ENCODE measurements at regions not wholly inside any gene's neighbourhood (a gene's known extent, or its start where the extent isn't known, plus 50 kb on each side); places are given as distances from the start of the nearest gene placed in this dataset.

GRCh38 chr11:121777056-121777455 is 324.3 kb upstream of the SORL1-AS1 start:
- ATAC-seq (no peak), DNase-seq (no peak)
- intact Hi-C loops (cut with DNase I) = no loop called here

DNA sequence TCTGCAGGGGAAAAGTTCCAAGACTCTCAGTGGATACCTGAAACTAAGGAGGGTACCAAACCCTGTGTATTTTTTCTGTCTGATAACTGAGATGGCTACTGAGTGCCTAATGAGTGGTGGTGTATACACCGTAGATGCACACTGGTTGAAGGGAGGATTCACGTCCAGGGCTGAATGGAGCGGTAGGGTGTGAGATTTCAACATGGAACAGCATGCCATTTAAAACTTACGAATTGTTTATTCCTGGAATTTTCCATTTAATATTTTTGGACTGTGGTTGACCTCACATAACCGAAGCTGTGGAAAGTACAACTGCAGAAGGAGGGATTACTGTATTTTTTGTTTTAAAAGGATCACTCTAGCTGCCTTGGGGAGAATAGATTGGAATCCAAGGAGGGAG is 322.5 kb upstream of the SORL1-AS1 start:
- ATAC-seq = no peak
- DNase-seq = no peak
- intact Hi-C loops (cut with DNase I) = no loop called here

GRCh38 chr11:121773076-121773475 is 320.3 kb upstream of the SORL1-AS1 start:
- ATAC-seq (no peak), DNase-seq (no peak)
- intact Hi-C loops (cut with DNase I) = no loop called here

DNA sequence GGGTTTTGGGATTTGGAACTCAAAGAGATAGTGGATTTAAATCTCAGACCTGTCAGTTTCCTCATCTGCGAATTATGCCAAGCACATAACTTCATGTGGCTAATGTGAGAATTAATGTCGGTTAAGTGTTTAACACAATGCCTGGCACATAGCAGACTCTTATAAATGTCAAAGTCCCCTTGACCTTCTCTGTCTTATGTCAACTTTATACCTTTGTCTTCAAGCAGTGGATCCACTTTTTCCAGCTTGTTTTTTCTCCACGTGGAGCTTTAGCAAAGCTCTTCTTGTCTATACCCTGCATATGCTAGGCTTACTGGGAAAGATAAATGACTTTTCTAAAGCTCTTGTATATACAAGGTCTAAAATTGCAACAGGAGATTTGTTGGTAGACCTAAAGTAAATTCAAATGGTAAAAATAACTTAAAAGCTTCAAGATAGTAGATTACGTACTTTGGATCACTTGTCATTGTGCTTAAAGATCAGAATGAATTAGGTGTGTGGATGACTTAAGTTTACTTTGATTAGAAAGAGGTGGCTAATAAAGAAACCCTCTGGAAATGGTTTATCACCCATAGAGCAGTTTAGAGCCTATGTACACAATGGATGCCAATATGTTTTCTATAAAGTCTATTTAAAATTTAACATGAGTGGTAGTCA is 318.3 kb upstream of the SORL1-AS1 start:
- ATAC-seq (no peak), DNase-seq (no peak)
- intact Hi-C loops (cut with DNase I) = no loop called here

DNA sequence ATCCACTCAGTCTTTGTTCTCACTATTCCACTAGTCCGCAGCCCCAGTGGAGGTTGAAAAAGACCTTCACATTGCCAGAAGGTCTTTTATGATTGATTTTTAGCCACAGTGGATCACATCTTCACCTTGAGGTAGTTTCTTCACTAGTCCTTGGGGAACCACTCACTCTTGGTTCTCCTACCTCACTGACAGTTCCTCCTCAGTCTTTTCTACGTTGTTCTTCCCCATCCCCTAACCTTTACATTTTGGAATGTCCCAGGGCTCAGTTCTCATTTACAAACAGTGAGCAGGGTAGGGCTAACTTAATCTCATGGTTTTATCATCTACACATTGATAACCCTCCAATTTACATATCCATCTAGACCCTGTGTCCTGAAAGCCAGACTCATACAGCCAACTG is 316.4 kb upstream of the SORL1-AS1 start:
- intact Hi-C loops (cut with DNase I) = no loop called here
- DNase-seq (no peak), ATAC-seq (no peak)

GRCh38 chr11:121767433-121767832 is 314.7 kb upstream of the SORL1-AS1 start:
- DNase-seq (no peak), ATAC-seq (no peak)
- intact Hi-C loops (cut with DNase I) = no loop called here

DNA sequence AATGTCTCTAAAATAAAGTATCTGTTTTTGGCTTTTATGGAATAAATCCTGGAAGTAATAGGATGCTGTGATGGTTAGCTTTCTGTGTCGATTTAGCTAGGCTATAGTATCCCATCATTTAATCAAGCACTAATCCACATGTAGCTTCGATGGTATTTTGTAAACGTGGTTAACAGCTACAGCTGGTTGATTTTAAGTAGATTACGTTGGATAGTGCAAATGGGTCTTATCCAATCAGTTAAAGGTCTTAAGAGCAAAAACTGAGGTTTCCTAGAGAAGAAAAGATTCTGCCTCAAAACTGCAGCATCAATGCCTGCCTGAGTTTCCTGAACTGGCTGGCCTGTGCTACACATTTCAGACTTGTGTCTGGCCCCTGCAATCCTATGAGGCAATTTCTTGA is 314.2 kb upstream of the SORL1-AS1 start:
- intact Hi-C loops (cut with DNase I) = no loop called here
- ATAC-seq = no peak
- DNase-seq = no peak

DNA sequence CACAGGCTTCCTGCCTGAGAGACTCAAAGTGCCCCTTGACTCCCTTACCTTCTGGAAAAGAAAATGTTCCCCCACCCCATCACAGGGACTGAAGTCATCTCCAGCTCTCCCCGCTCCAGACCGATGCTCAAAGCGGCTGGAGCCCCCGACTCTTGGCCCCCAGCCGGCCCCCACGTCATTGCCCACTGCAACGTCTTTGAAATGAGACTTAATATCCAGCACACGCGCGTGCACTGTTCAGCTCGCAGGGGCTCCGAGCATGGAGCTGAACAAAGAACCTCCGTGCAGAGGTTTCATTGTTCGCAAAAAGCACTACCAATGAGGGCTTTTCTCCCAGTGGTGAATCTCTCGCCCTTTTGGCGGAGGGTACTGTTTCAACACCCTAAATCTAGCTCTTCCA is 313.4 kb upstream of the SORL1-AS1 start:
- intact Hi-C loops (cut with DNase I) = no loop called here
- DNase-seq (no peak), ATAC-seq (no peak)

- ATAC-seq (no peak), DNase-seq (no peak)
- intact Hi-C loops (cut with DNase I) = no loop called here
These were observed 310.8 kb upstream of the SORL1-AS1 start for GRCh38 chr11:121763526-121763925.

GRCh38 chr11:121762820-121763219 is 310.1 kb upstream of the SORL1-AS1 start:
- DNase-seq = peak; percentile 36
- intact Hi-C loops (cut with DNase I) = no loop called here
- ATAC-seq = peak; percentile 12 to 27

GRCh38 chr11:121761186-121761585 is 308.4 kb upstream of the SORL1-AS1 start:
- intact Hi-C loops (cut with DNase I) = no loop called here
- ATAC-seq (no peak), DNase-seq (no peak)

DNA sequence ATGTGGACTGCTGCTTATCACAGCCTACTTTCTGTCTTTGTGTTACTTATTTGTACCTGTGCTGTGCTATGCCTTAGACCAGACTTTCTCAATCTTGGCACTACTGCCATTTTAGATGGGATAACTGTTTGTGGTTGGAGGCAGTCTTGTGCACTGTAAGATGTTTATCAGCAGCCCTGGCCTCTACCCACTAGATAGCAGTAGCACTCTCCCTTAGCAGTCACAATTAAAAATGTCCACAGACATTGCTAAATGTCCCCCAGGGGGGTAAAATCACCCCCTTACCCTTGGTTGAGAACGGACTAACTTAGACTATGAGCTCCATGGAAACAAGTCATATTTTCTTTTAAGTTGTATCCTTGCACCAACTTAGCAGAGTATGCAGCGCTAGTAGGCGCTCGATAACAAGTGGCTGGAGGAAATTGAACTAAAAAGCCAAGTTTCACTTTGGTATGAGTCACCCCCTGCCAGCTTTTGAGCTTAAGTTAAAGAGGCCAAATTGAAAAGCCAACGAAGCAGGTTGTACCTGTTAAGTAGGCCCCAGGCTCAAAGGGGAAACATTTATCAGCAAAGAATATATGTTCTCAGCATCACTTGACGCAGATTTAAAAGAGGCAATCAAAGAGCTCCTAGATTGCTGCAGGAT is 304.8 kb upstream of the SORL1-AS1 start:
- no peak for DNase-seq
- no peak for ATAC-seq
- intact Hi-C loops (cut with DNase I) = no loop called here

GRCh38 chr11:121755906-121756305 is 303.1 kb upstream of the SORL1-AS1 start:
- intact Hi-C loops (cut with DNase I) = no loop called here
- no peak for DNase-seq
- ATAC-seq = no peak

DNA sequence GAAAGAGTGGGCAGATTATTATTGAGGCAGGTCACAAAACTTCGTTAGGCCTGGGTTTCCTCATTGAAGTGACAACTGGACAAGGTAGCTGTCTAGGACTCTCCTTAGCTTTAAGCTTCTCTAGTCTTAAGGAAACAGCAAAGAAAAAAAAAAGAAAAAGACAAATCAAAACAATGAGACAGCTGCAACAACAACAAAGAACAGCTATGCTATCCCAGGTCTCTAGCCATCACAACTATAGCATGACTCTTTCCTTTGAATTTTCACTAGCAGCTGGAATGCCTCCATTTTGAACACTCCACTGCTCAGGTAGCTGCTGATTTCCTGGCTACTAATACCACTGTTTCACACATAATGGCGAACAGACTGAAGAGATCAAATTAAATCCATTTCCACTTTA is 302.4 kb upstream of the SORL1-AS1 start:
- ATAC-seq (no peak), DNase-seq (no peak)
- intact Hi-C loops (cut with DNase I) = no loop called here

DNA sequence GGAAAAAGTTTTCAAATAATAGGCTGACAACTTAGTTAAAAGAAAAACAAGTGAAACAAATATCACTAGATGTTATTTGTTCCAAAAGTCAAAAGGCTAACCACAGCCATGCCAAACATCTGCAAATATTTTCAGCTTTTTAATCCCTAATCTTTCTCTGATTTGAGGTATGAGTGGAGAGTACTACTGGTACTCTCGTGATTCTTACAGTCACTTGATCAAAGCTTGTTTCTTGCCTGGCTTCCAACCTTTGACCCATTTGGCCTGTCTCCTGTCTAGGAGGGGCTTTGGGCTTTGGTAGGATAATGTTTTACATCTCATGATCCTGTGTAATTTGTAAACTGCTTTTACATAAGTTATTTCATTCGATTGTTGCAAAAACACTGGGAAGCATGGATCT is 301.8 kb upstream of the SORL1-AS1 start:
- DNase-seq (no peak), ATAC-seq (no peak)
- intact Hi-C loops (cut with DNase I) = no loop called here

- intact Hi-C loops (cut with DNase I) = no loop called here
- ATAC-seq (no peak), DNase-seq (no peak)
These were observed 296.9 kb upstream of the SORL1-AS1 start for GRCh38 chr11:121749691-121750090.

DNA sequence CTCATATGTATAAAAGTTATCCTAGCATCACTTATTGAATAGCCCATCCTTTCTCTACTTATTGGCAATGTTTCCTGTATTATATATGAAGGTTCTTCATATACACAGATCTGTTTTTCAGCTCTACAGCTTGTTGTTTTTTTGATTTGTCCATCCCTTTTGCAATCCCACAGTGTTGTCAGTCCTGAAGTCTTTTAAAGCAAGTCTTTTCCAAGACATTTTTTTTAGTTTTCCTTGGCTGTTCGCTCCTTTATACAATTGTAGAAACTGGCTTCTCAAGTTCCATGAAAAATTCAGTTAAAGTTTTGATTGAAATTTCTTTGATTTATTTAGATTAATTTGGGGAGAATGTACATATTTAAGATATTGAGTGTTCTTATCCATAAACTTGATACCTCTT is 295.3 kb upstream of the SORL1-AS1 start:
- DNase-seq (no peak), ATAC-seq (no peak)
- intact Hi-C loops (cut with DNase I) = no loop called here

GRCh38 chr11:121743285-121743684 is 290.5 kb upstream of the SORL1-AS1 start:
- intact Hi-C loops (cut with DNase I) = loop anchor here in 1 of 2 donors (5.0 kb wide), 1 partner anchor 359 kb away; no protein-coding TSS in a partner anchor
- DNase-seq (no peak), ATAC-seq (no peak)

DNA sequence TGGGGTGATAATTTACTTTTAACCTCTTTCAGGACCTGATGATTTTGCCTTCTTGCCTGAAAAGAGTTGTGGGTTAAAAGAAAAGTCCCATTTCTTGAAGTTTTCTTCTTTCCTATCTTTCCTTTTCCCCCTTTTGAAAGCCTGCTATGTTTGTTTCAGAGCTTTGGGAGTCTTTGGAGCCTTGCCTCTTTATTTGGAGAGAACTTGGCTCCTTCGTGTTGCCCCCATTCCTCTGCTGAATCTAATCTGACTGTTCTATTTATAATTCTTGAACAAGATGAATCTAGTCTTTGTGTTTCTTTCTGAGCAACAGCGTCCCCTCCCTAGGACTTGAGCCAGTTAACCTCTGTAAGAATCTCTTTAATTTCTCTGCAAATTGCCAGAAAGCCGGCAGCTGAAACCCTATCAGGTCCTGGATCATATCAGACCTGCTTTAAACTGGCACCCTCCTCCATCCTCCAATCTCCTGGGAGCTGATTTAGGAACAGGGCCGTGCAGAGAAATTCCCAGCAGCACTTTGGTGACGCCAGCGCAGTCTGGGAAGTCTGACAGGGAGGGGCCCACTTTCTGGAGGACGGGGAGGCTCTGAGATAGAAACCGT is 289.1 kb upstream of the SORL1-AS1 start:
- ATAC-seq = peak; percentile 95 to 97
- intact Hi-C loops (cut with DNase I) = loop anchor here in 1 of 2 donors (5.0 kb wide), 1 partner anchor 360 kb away; no protein-coding TSS in a partner anchor
- peak; percentile 85 for DNase-seq

GRCh38 chr11:121741351-121741760 is 288.6 kb upstream of the SORL1-AS1 start:
- ATAC-seq (peak; percentile 43 to 72), DNase-seq (no peak)
- intact Hi-C loops (cut with DNase I) = loop anchor here in 1 of 2 donors (5.0 kb wide), 1 partner anchor 361 kb away; no protein-coding TSS in a partner anchor

DNA sequence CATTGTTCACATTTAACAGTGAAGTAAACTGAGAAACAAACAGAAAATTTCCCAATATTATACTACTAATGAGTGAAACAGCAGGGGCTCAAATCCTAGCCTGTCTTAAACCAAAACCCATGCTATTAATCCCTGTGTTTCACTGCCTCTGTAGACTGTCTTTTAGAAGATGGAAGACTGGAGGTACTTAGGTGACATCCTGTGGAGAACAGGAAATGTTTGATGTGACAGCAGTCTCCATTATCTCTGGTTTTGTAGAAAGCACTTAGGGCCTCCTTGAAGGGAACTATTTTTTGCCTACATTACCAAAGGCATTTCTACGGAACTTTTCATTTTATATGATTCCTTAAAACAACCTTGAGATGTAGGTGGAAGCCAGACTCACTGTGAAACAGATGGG is 288.1 kb upstream of the SORL1-AS1 start:
- no peak for ATAC-seq
- intact Hi-C loops (cut with DNase I) = loop anchor here in 1 of 2 donors (5.0 kb wide), 1 partner anchor 361 kb away; no protein-coding TSS in a partner anchor
- no peak for DNase-seq

All from left cardiac atrium (tissue), 4 donors.